ENCODE measurements at regions not wholly inside any gene's neighbourhood (a gene's known extent, or its start where the extent isn't known, plus 50 kb on each side); places are given as distances from the start of the nearest gene placed in this dataset.

DNA sequence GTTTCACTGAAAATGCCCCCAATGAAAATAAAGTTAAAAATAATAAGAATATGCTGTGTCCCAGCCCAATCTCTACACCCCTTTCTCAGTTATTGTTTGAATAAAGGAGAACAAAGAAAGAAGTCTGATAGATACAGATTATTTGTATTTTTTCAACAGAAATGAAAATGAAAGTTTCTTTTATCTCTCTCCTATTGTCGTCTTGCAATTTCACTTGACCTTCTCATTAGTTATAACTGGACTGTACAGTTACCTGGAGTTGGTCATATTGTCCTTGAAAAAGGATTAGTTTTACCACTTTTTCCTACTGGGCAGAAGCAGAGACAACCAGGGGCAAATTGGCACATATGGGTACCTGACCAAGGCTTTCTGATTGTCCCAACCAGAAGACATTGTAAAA is 440.0 kb downstream of the PDCD6IP start:
- H4K20me1 ChIP-seq (ENCODE audit: control insufficient read depth, extremely low read depth, insufficient read depth, low read length), result no peaks in the 10 kb centered on the region
- dilution Hi-C loops (cut with MboI; ENCODE audit: extremely low pct_ligation_motif_present, low sequenced_read_pairs), result no loop called here
- no peaks in the 10 kb centered on the region for H3K36me3 ChIP-seq (ENCODE audit: control insufficient read depth in 2 of 2, extremely low read depth in 1 of 2, insufficient read depth in 2 of 2, low read length in 2 of 2)
- no peaks in the 10 kb centered on the region for H3K9me1 ChIP-seq (ENCODE audit: control insufficient read depth, extremely low read depth, insufficient read depth, low read length)
- no peak overlapping the region for H3K4me3 ChIP-seq (ENCODE audit: control insufficient read depth in 2 of 3, extremely low read depth in 1 of 3, insufficient read depth in 2 of 3, low read depth in 1 of 3, low read length in 3 of 3)
- H3K79me2 ChIP-seq (ENCODE audit: control insufficient read depth, insufficient read depth, low read length), result no peaks in the 10 kb centered on the region
- no peaks in the 10 kb centered on the region for H3K4me1 ChIP-seq (ENCODE audit: control insufficient read depth, extremely low read depth, insufficient read depth, low read length)
- H3K27me3 ChIP-seq (ENCODE audit: control insufficient read depth, extremely low read depth, insufficient read depth, low read length), result no peaks in the 10 kb centered on the region
- no peak for FAIRE-seq
- H3K4me2 ChIP-seq (ENCODE audit: control insufficient read depth, extremely low read depth, insufficient read depth, low read depth, low read length), result no peak overlapping the region
- no peak overlapping the region for H2AFZ ChIP-seq (ENCODE audit: control insufficient read depth, low read length)
- no peak overlapping the region for H3K9ac ChIP-seq (ENCODE audit: control insufficient read depth, extremely low read depth, insufficient read depth, low read length)
- no peak for TF ChIP-seq EZH2 (IDR thresholded peaks at IDR 0.05; ENCODE audit: low read length)
- no peak for DNase-seq (ENCODE audit: low read depth, low spot score)
- H3K27ac ChIP-seq (ENCODE audit: control insufficient read depth, insufficient read depth, low read length), result no peak overlapping the region
- no peaks in the 10 kb centered on the region for H3K9me3 ChIP-seq (ENCODE audit: control insufficient read depth, low read depth, low read length)

DNA sequence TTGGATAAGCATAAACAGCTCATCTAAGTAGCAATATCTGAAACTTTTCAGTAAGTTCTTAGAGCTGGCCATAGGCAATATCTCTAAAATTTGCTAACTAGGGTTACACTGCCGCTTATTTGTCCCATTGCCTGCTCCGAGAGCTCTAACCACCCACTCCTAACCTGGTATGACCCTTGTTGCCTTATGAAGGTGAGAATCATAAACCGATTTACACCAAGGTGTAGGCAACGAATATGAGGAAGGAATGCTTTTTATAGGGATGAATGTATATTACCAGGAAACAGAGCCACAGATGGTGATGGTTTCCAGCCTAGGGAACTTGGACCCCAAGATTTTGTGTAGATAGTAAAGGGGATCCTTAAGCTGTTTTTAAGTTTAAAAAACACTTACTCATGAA is 440.9 kb downstream of the PDCD6IP start:
- Histone ChIP-seq H3K27me3 (ENCODE audit: control insufficient read depth, extremely low read depth, insufficient read depth, low read length) (no peaks in the 10 kb centered on the region), H3K9me1 (ENCODE audit: control insufficient read depth, extremely low read depth, insufficient read depth, low read length) (no peaks in the 10 kb centered on the region), H3K9ac (ENCODE audit: control insufficient read depth, extremely low read depth, insufficient read depth, low read length) (no peak overlapping the region), H3K36me3 (ENCODE audit: control insufficient read depth in 2 of 2, extremely low read depth in 1 of 2, insufficient read depth in 2 of 2, low read length in 2 of 2) (no peaks in the 10 kb centered on the region), H4K20me1 (ENCODE audit: control insufficient read depth, extremely low read depth, insufficient read depth, low read length) (no peaks in the 10 kb centered on the region), H3K4me2 (ENCODE audit: control insufficient read depth, extremely low read depth, insufficient read depth, low read depth, low read length) (no peak overlapping the region), H3K79me2 (ENCODE audit: control insufficient read depth, insufficient read depth, low read length) (no peaks in the 10 kb centered on the region), H3K4me3 (ENCODE audit: control insufficient read depth in 2 of 3, extremely low read depth in 1 of 3, insufficient read depth in 2 of 3, low read depth in 1 of 3, low read length in 3 of 3) (no peak overlapping the region), H2AFZ (ENCODE audit: control insufficient read depth, low read length) (no peak overlapping the region), H3K4me1 (ENCODE audit: control insufficient read depth, extremely low read depth, insufficient read depth, low read length) (no peaks in the 10 kb centered on the region), H3K9me3 (ENCODE audit: control insufficient read depth, low read depth, low read length) (no peaks in the 10 kb centered on the region), H3K27ac (ENCODE audit: control insufficient read depth, insufficient read depth, low read length) (no peak overlapping the region)
- TF ChIP-seq, protein P1, sequence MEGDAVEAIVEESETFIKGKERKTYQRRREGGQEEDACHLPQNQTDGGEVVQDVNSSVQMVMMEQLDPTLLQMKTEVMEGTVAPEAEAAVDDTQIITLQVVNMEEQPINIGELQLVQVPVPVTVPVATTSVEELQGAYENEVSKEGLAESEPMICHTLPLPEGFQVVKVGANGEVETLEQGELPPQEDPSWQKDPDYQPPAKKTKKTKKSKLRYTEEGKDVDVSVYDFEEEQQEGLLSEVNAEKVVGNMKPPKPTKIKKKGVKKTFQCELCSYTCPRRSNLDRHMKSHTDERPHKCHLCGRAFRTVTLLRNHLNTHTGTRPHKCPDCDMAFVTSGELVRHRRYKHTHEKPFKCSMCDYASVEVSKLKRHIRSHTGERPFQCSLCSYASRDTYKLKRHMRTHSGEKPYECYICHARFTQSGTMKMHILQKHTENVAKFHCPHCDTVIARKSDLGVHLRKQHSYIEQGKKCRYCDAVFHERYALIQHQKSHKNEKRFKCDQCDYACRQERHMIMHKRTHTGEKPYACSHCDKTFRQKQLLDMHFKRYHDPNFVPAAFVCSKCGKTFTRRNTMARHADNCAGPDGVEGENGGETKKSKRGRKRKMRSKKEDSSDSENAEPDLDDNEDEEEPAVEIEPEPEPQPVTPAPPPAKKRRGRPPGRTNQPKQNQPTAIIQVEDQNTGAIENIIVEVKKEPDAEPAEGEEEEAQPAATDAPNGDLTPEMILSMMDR (optimal IDR thresholded peaks at IDR 0.05 in 1 of 3, IDR thresholded peaks at IDR 0.05 in 1 of 3, conservative IDR thresholded peaks at IDR 0.05 in 1 of 3; ENCODE audit: extremely low read depth in 1 of 3, insufficient read depth in 2 of 3, low read length in 3 of 3), result no peak
- no peak for TF ChIP-seq EZH2 (IDR thresholded peaks at IDR 0.05; ENCODE audit: low read length)
- DNase-seq (ENCODE audit: low read depth, low spot score) (no peak), FAIRE-seq (no peak)
- dilution Hi-C loops (cut with MboI; ENCODE audit: extremely low pct_ligation_motif_present, low sequenced_read_pairs), result no loop called here

DNA sequence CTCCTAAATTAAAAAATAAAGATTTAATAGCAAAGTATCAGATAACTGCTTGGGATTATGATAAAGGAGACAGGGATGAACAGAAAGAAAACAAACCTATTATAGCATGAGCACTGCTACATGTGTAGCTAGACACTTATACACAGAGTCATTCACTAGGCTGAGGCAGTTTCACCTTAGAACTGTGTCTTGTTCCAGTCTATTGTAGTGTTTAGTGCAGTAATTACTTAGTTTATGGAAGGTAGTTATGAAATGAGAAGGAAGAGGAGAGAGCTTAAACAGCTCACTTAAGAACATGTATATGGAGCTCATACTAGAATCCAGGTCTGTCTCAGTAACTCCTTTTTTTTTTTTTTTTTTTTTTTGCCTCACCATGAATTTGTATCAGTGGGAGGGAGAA is 441.4 kb downstream of the PDCD6IP start:
- no peaks in the 10 kb centered on the region for H3K27me3 ChIP-seq (ENCODE audit: control insufficient read depth, extremely low read depth, insufficient read depth, low read length)
- H3K79me2 ChIP-seq (ENCODE audit: control insufficient read depth, insufficient read depth, low read length), result no peaks in the 10 kb centered on the region
- H3K4me2 ChIP-seq (ENCODE audit: control insufficient read depth, extremely low read depth, insufficient read depth, low read depth, low read length), result no peak overlapping the region
- DNase-seq (ENCODE audit: low read depth, low spot score) (no peak), FAIRE-seq (no peak)
- H3K4me1 ChIP-seq (ENCODE audit: control insufficient read depth, extremely low read depth, insufficient read depth, low read length), result no peaks in the 10 kb centered on the region
- H3K9me3 ChIP-seq (ENCODE audit: control insufficient read depth, low read depth, low read length), result no peaks in the 10 kb centered on the region
- H3K9ac ChIP-seq (ENCODE audit: control insufficient read depth, extremely low read depth, insufficient read depth, low read length), result no peak overlapping the region
- TF ChIP-seq, protein P1 (optimal IDR thresholded peaks at IDR 0.05 in 1 of 3, IDR thresholded peaks at IDR 0.05 in 1 of 3, conservative IDR thresholded peaks at IDR 0.05 in 1 of 3; ENCODE audit: extremely low read depth in 1 of 3, insufficient read depth in 2 of 3, low read length in 3 of 3), result no peak
- TF ChIP-seq EZH2 (IDR thresholded peaks at IDR 0.05; ENCODE audit: low read length), result no peak
- H3K4me3 ChIP-seq (ENCODE audit: control insufficient read depth in 2 of 3, extremely low read depth in 1 of 3, insufficient read depth in 2 of 3, low read depth in 1 of 3, low read length in 3 of 3), result no peak overlapping the region
- H4K20me1 ChIP-seq (ENCODE audit: control insufficient read depth, extremely low read depth, insufficient read depth, low read length), result no peaks in the 10 kb centered on the region
- H3K36me3 ChIP-seq (ENCODE audit: control insufficient read depth in 2 of 2, extremely low read depth in 1 of 2, insufficient read depth in 2 of 2, low read length in 2 of 2), result no peaks in the 10 kb centered on the region
- dilution Hi-C loops (cut with MboI; ENCODE audit: extremely low pct_ligation_motif_present, low sequenced_read_pairs), result no loop called here
- H2AFZ ChIP-seq (ENCODE audit: control insufficient read depth, low read length), result no peak overlapping the region
- no peaks in the 10 kb centered on the region for H3K9me1 ChIP-seq (ENCODE audit: control insufficient read depth, extremely low read depth, insufficient read depth, low read length)
- H3K27ac ChIP-seq (ENCODE audit: control insufficient read depth, insufficient read depth, low read length), result no peak overlapping the region

All from keratinocyte (primary cell).